HCT116 (cell line): ENCODE measurements at regions not wholly inside any gene's neighbourhood (a gene's known extent, or its start where the extent isn't known, plus 50 kb on each side); places are given as distances from the start of the nearest gene placed in this dataset.

Experiments used
- ATAC-seq: fragments of 200-7000 bp; cut with Tn5 transposase; 2 replicates; pipeline ENCODE4 v1.9.1; 2020; ENCODE audit warnings: mild to moderate bottlenecking, moderate library complexity
- BruUV-seq: library from RNA; stranded (reverse); fragments of 400-500 nt; replicated peaks from 2 replicates; lab custom pipeline; 2021; lab: Mats Ljungman, UMichigan
- CTCF ChIA-PET: fragments of 300-600 bp; sonication (Branson Sonifier 250); formaldehyde crosslinking; loops from one replicate; lab custom pipeline; 2021; ENCODE audit warnings: antibody characterized with exemption; lab: Charles Lee
- POLR2A ChIA-PET: fragments of 300-600, 350-600 bp; sonication (Branson Sonifier 250); formaldehyde crosslinking; loops from one replicate; lab custom pipeline; 2021; ENCODE audit warnings: antibody characterized with exemption; lab: Charles Lee
- RAD21 ChIA-PET, 2 experiments: fragments of 300-600 bp; sonication (Branson Sonifier 250); formaldehyde crosslinking; loops; one replicate each; lab custom pipeline; 2023; ENCODE audit warnings: low total read pairs in 2 of 2; ENCODE audit not compliant: uncharacterized antibody in 2 of 2, unreplicated experiment in 2 of 2, low non-redundant PET in 1 of 2; lab: Charles Lee
- DNase-seq: peaks from one replicate; pipeline ENCODE4 v3.0.0-alpha.2; 2010; ENCODE audit warnings: low read depth, low spot score
- H2AFZ ChIP-seq: fragments of 200-600 bp; shearing (Covaris generic), sonication (generic); 2 replicates; pipeline ENCODE4 v1.6.1; 2017; ENCODE audit warnings: low read depth, mixed run types, mixed read lengths, antibody characterized with exemption, low read length; ENCODE audit not compliant: poor library complexity, severe bottlenecking
- H3K27ac ChIP-seq: 2 replicates; pipeline ENCODE4 v1.5.1; 2012; ENCODE audit warnings: low read depth, low read length
- H3K27me3 ChIP-seq: fragments of 200-600 bp; sonication (generic); 2 replicates; pipeline ENCODE4 v1.6.1; 2016; ENCODE audit warnings: mixed run types, low read length, mixed read lengths; ENCODE audit not compliant: insufficient read depth
- H3K36me3 ChIP-seq, 2 experiments: fragments of 200-500 bp in 1 of 2; fragments of 200-600 bp in 1 of 2; sonication (Bioruptor generic) in 1 of 2; sonication (generic) in 1 of 2; 2 replicates each; pipeline versions ENCODE4 v1.5.1 to v1.6.1; 2014 to 2016; ENCODE audit warnings: low read length in 2 of 2, inconsistent platforms in 1 of 2, mixed read lengths in 1 of 2, mixed run types in 1 of 2; ENCODE audit not compliant: insufficient read depth in 2 of 2, control insufficient read depth in 1 of 2
- H3K4me1 ChIP-seq, 2 experiments: fragments of 200-600 bp in 1 of 2; sonication (generic) in 1 of 2; 2 replicates each; pipeline versions ENCODE4 v1.5.1 to v1.6.1; 2012 to 2017; ENCODE audit warnings: low read length in 2 of 2, inconsistent platforms in 1 of 2, mild to moderate bottlenecking in 1 of 2, mixed read lengths in 1 of 2, mixed run types in 1 of 2, moderate library complexity in 1 of 2; ENCODE audit not compliant: insufficient read depth in 2 of 2, control insufficient read depth in 1 of 2
- H3K4me2 ChIP-seq: fragments of 200-600 bp; sonication (generic); 2 replicates; pipeline ENCODE4 v1.6.1; 2017; ENCODE audit warnings: mixed run types, low read length, mixed read lengths
- H3K4me3 ChIP-seq, 2 experiments: fragments of 200-600 bp in 1 of 2; sonication (generic) in 1 of 2; replicated peaks in 1 of 2; 2 replicates each; pipeline ENCODE4 v1.5.1; 2011 to 2016; ENCODE audit warnings: low read length in 2 of 2, control low read depth in 1 of 2, low read depth in 1 of 2, mild to moderate bottlenecking in 1 of 2, mixed read lengths in 1 of 2, mixed run types in 1 of 2
- H3K79me2 ChIP-seq: fragments of 200-600 bp; sonication (generic); 2 replicates; pipeline ENCODE4 v1.6.1; 2017; ENCODE audit warnings: mild to moderate bottlenecking, mixed run types, low read length, moderate library complexity, mixed read lengths; ENCODE audit not compliant: insufficient read depth
- H3K9ac ChIP-seq: fragments of 200-600 bp; sonication (generic); 2 replicates; pipeline ENCODE4 v1.6.1; 2016; ENCODE audit warnings: low read length, mixed read lengths
- H3K9me2 ChIP-seq: fragments of 200-600 bp; sonication (generic), shearing (Covaris generic); 2 replicates; pipeline ENCODE4 v1.6.1; 2017; ENCODE audit warnings: mixed run types, mild to moderate bottlenecking, moderate library complexity; ENCODE audit not compliant: insufficient read depth
- H3K9me3 ChIP-seq, 2 experiments: fragments of 200-500 bp in 1 of 2; fragments of 200-600 bp in 1 of 2; sonication (Bioruptor generic) in 1 of 2; sonication (generic) in 1 of 2; 2 replicates each; pipeline ENCODE4 v1.6.1; 2014 to 2017; ENCODE audit warnings: low read length in 2 of 2, mixed read lengths in 2 of 2, inconsistent platforms in 1 of 2, low read depth in 1 of 2, mild to moderate bottlenecking in 1 of 2, mixed run types in 1 of 2, moderate library complexity in 1 of 2; ENCODE audit not compliant: control insufficient read depth in 1 of 2, insufficient read depth in 1 of 2
- H4K20me1 ChIP-seq: fragments of 200-600 bp; sonication (generic), shearing (Covaris generic); 2 replicates; pipeline ENCODE4 v1.6.1; 2017; ENCODE audit warnings: mixed run types, mild to moderate bottlenecking, moderate library complexity; ENCODE audit not compliant: insufficient read depth
- ATF3 ChIP-seq: IDR thresholded peaks from 2 replicates; pipeline ENCODE4 v1.6.1; 2012
- EZH2 ChIP-seq: fragments of 200-600 bp; sonication (generic); IDR thresholded peaks from 2 replicates; pipeline ENCODE4 v1.6.1; 2017; ENCODE audit warnings: antibody characterized with exemption, mixed run types
- MAX ChIP-seq: IDR thresholded peaks from 2 replicates; pipeline ENCODE4 v1.6.1; 2012
- POLR2A ChIP-seq: IDR thresholded peaks from 2 replicates; pipeline ENCODE4 v1.7.0; 2011; ENCODE audit warnings: borderline replicate concordance; ENCODE audit not compliant: insufficient read depth, insufficient read length; ENCODE audit errors: extremely low read depth
- POLR2AphosphoS5 ChIP-seq: IDR thresholded peaks from 2 replicates; pipeline ENCODE4 v1.6.1; 2011; ENCODE audit warnings: mild to moderate bottlenecking, low read depth, low read length, moderate library complexity
- TCF7L2 ChIP-seq: IDR thresholded peaks from 2 replicates; pipeline ENCODE4 v1.7.0; 2011; ENCODE audit warnings: borderline replicate concordance, inconsistent platforms; ENCODE audit not compliant: insufficient read depth, insufficient read length; ENCODE audit errors: extremely low read depth
- YY1 ChIP-seq: IDR thresholded peaks from 2 replicates; pipeline ENCODE4 v1.6.1; 2011; ENCODE audit warnings: low read length, low read depth, moderate library complexity, mild to moderate bottlenecking; ENCODE audit not compliant: insufficient replicate concordance; ENCODE audit errors: extremely low read depth
- ZFX ChIP-seq: fragments of 450-650 bp; IDR thresholded peaks from 2 replicates; pipeline ENCODE4 v1.6.1; 2017
- ZNF274 ChIP-seq: fragments of 200-500 bp; sonication (Bioruptor generic); IDR thresholded peaks from 2 replicates; pipeline ENCODE4 v1.6.1; 2014; ENCODE audit warnings: mild to moderate bottlenecking, low read depth, low read length, inconsistent platforms
- intact Hi-C: fragments of 100-400 bp; cut with micrococcal nuclease; formaldehyde crosslinking; loops from 2 replicates; pipeline ENCODE4 v1.10.0; 2022

- TF ChIP-seq ZNF274, result no peak
- no peak for TF ChIP-seq POLR2AphosphoS5
- no peak for TF ChIP-seq ZFX
- TF ChIP-seq POLR2A, result no peak
- TF ChIP-seq TCF7L2, result no peak
- TF ChIP-seq MAX, result no peak
- no peak for TF ChIP-seq YY1
- no peak for TF ChIP-seq EZH2
- Histone ChIP-seq H3K4me1 (peaks cover 5% of the 10 kb centered on the region in 2 experiments; a peak in 1 of 4 replicates), H3K36me3 (no peaks in the 10 kb centered on the region), H3K4me2 (no peak overlapping the region), H3K79me2 (no peaks in the 10 kb centered on the region), H3K27ac (no peak overlapping the region), H3K4me3 (no peak overlapping the region), H2AFZ (no peak overlapping the region), H4K20me1 (no peaks in the 10 kb centered on the region), H3K9ac (no peak overlapping the region), H3K9me2 (no peaks in the 10 kb centered on the region), H3K9me3 (no peaks in the 10 kb centered on the region), H3K27me3 (no peaks in the 10 kb centered on the region)
- intact Hi-C loops, result no loop called here
- ATAC-seq, result no peak
- ChIA-PET CTCF (no interaction called here), RAD21 (no interaction called here), POLR2A (no interaction called here)
- no peak for DNase-seq
- no TSS peak for BruUV-seq
Observed at GRCh38 chr7:123398921-123399320, 135.5 kb downstream of the IQUB start.

- no peak for TF ChIP-seq ATF3
- TF ChIP-seq, all 23 proteins: peak for 0
- no peaks in the 10 kb centered on the region for H3K36me3 ChIP-seq
- BruUV-seq, result no TSS peak
- no peak overlapping the region for H3K4me3 ChIP-seq
- H3K27me3 ChIP-seq, result no peaks in the 10 kb centered on the region
- H3K4me1 ChIP-seq, result peaks cover 5% of the 10 kb centered on the region in 2 experiments; a peak in 1 of 4 replicates
- ATAC-seq (no peak), DNase-seq (no peak)
- CTCF ChIA-PET, result no interaction called here
- intact Hi-C loops, result no loop called here
- no peak overlapping the region for H3K9ac ChIP-seq
- POLR2A ChIA-PET, result no interaction called here
- no peak overlapping the region for H3K27ac ChIP-seq
- no peak overlapping the region for H3K4me2 ChIP-seq
- no peaks in the 10 kb centered on the region for H4K20me1 ChIP-seq
- no peaks in the 10 kb centered on the region for H3K79me2 ChIP-seq
- H2AFZ ChIP-seq, result no peak overlapping the region
- H3K9me2 ChIP-seq, result no peaks in the 10 kb centered on the region
- RAD21 ChIA-PET, result no interaction called here
- H3K9me3 ChIP-seq, result no peaks in the 10 kb centered on the region
Observed at GRCh38 chr7:123397746-123398338, 136.6 kb downstream of the IQUB start.
